Loucy (cell line): ENCODE measurements at regions not wholly inside any gene's neighbourhood (a gene's known extent, or its start where the extent isn't known, plus 50 kb on each side); places are given as distances from the start of the nearest gene placed in this dataset.
A peak's percentile ranks its signal among the peaks of the same experiment; 100 is the strongest.

Experiments used
- H2AFZ ChIP-seq: fragments of 200-600 bp; sonication (generic); 2 replicates; pipeline ENCODE4 v1.6.0; 2016; ENCODE audit warnings: antibody characterized with exemption, mild to moderate bottlenecking, low read length, moderate library complexity
- H3F3A ChIP-seq: fragments of 200-600 bp; 2 replicates; pipeline ENCODE4 v1.6.0; 2016; ENCODE audit warnings: antibody characterized with exemption, low read depth, mild to moderate bottlenecking
- H3K27me3 ChIP-seq: fragments of 200-600 bp; sonication (generic); 2 replicates; pipeline ENCODE4 v1.6.1; 2014; ENCODE audit warnings: low read length, mild to moderate bottlenecking; ENCODE audit not compliant: insufficient read depth, poor library complexity, severe bottlenecking
- H3K36me3 ChIP-seq: fragments of 200-600 bp; sonication (generic); 2 replicates; pipeline ENCODE4 v1.6.1; 2016; ENCODE audit warnings: low read length; ENCODE audit not compliant: insufficient read depth
- H3K4me1 ChIP-seq: fragments of 200-600 bp; sonication (generic); 2 replicates; pipeline ENCODE4 v1.5.1; 2014; ENCODE audit warnings: low read length, mild to moderate bottlenecking; ENCODE audit not compliant: insufficient read depth, poor library complexity, severe bottlenecking
- H3K4me2 ChIP-seq: fragments of 200-600 bp; sonication (generic); 2 replicates; pipeline ENCODE4 v1.6.0; 2014; ENCODE audit warnings: antibody characterized with exemption, low read length, low read depth, mild to moderate bottlenecking; ENCODE audit not compliant: poor library complexity, severe bottlenecking
- H3K4me3 ChIP-seq: fragments of 200-600 bp; sonication (generic); 2 replicates; pipeline ENCODE4 v1.5.1; 2014; ENCODE audit warnings: low read length, mild to moderate bottlenecking, mixed read lengths; ENCODE audit not compliant: poor library complexity, severe bottlenecking
- H3K79me2 ChIP-seq: fragments of 200-600 bp; sonication (generic); 2 replicates; pipeline ENCODE4 v1.6.1; 2014; ENCODE audit warnings: low read length; ENCODE audit not compliant: insufficient read depth
- H3K9ac ChIP-seq: fragments of 200-600 bp; sonication (generic); 2 replicates; pipeline ENCODE4 v1.6.0; 2014; ENCODE audit warnings: mild to moderate bottlenecking, low read depth, low read length, moderate library complexity; ENCODE audit not compliant: poor library complexity, severe bottlenecking
- H3K9me2 ChIP-seq: fragments of 200-600 bp; sonication (generic); replicated peaks from 2 replicates; pipeline ENCODE4 v1.6.1; 2016; ENCODE audit warnings: low read depth, low read length, mixed read lengths
- H3K9me3 ChIP-seq: fragments of 200-600 bp; sonication (generic); 2 replicates; pipeline ENCODE4 v1.6.1; 2014; ENCODE audit warnings: mild to moderate bottlenecking, antibody characterized with exemption, low read length, low read depth; ENCODE audit not compliant: insufficient read depth
- H4K20me1 ChIP-seq: fragments of 200-600 bp; sonication (generic); 2 replicates; pipeline ENCODE4 v1.6.0; 2014; ENCODE audit warnings: antibody characterized with exemption, low read length, mild to moderate bottlenecking; ENCODE audit not compliant: insufficient read depth, poor library complexity, severe bottlenecking
- EZH2phosphoT487 ChIP-seq: fragments of 200-600 bp; IDR thresholded peaks from 2 replicates; pipeline ENCODE4 v1.6.1; 2018; ENCODE audit warnings: antibody characterized with exemption, mild to moderate bottlenecking, moderate library complexity, borderline replicate concordance
- TF ChIP-seq, protein P1 (sequence below): fragments of 200-600 bp; sonication (generic); conservative IDR thresholded peaks from 2 replicates; pipeline ENCODE4 v1.5.1; 2014; ENCODE audit warnings: mild to moderate bottlenecking, antibody characterized with exemption, low read length

GRCh38 chr15:91523596-91523995 lies 329.9 kb upstream of the SLCO3A1 start:
- Histone ChIP-seq H3K36me3 (no peaks in the 10 kb centered on the region), H2AFZ (no peak overlapping the region), H3K27me3 (no peaks in the 10 kb centered on the region), H3K9me3 (no peaks in the 10 kb centered on the region), H3K9ac (no peak overlapping the region), H3K79me2 (no peaks in the 10 kb centered on the region), H3F3A (no peaks in the 10 kb centered on the region), H3K4me1 (no peaks in the 10 kb centered on the region), H3K9me2 (no peaks in the 10 kb centered on the region), H3K4me3 (no peak overlapping the region), H4K20me1 (no peaks in the 10 kb centered on the region), H3K4me2 (no peak overlapping the region)
- TF ChIP-seq, protein P1, sequence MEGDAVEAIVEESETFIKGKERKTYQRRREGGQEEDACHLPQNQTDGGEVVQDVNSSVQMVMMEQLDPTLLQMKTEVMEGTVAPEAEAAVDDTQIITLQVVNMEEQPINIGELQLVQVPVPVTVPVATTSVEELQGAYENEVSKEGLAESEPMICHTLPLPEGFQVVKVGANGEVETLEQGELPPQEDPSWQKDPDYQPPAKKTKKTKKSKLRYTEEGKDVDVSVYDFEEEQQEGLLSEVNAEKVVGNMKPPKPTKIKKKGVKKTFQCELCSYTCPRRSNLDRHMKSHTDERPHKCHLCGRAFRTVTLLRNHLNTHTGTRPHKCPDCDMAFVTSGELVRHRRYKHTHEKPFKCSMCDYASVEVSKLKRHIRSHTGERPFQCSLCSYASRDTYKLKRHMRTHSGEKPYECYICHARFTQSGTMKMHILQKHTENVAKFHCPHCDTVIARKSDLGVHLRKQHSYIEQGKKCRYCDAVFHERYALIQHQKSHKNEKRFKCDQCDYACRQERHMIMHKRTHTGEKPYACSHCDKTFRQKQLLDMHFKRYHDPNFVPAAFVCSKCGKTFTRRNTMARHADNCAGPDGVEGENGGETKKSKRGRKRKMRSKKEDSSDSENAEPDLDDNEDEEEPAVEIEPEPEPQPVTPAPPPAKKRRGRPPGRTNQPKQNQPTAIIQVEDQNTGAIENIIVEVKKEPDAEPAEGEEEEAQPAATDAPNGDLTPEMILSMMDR: no peak
- TF ChIP-seq EZH2phosphoT487: no peak

DNA sequence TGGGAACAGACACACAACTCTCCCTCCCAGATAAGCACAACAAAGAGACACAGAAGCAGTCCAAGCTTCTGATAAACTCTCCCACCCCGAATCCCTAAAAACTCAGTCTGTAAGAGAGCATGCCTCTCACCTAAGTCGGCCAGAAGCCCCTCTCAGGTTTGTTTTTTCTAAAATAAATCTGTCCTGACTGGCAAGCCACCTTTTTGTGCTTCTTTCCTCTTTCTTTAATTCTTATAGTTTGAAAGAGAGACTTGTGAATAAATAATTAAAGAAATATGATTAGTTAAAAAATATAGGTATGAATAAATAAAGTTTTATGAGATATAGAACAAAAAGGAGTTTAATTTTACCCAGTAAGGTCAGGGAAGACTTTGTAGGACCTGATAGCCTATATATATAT lies 329.0 kb upstream of the SLCO3A1 start:
- Histone ChIP-seq H2AFZ (no peak overlapping the region), H3F3A (no peaks in the 10 kb centered on the region), H3K9ac (no peak overlapping the region), H3K79me2 (no peaks in the 10 kb centered on the region), H3K4me3 (no peak overlapping the region), H3K4me1 (no peaks in the 10 kb centered on the region), H3K4me2 (no peak overlapping the region), H3K27me3 (no peaks in the 10 kb centered on the region), H3K36me3 (no peaks in the 10 kb centered on the region), H4K20me1 (no peaks in the 10 kb centered on the region), H3K9me3 (no peaks in the 10 kb centered on the region), H3K9me2 (no peaks in the 10 kb centered on the region)
- TF ChIP-seq EZH2phosphoT487: no peak
- TF ChIP-seq, protein P1: no peak

DNA sequence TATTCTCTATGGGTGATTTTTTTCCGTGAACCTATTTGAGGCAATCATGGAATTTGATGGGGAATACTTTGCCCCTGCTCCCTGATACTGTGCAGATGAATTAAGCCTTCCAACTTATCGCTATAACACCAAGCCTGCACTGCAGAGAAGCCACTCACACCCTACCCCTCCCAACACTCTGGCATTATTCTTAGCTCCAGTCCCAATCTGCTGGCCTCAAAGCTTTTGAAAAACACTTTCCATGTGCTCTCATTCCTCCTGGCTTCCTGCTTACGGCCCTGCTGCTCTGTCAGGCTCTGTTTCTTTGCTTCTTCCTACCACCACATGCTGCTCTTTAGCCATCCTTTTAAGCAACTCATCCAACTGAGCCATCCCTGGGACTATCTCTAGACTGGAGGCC lies 327.8 kb upstream of the SLCO3A1 start:
- no peaks in the 10 kb centered on the region for H3K9me3 ChIP-seq
- no peaks in the 10 kb centered on the region for H4K20me1 ChIP-seq
- no peaks in the 10 kb centered on the region for H3K36me3 ChIP-seq
- no peaks in the 10 kb centered on the region for H3K4me1 ChIP-seq
- TF ChIP-seq, protein P1: no peak
- TF ChIP-seq EZH2phosphoT487: no peak
- 0 out of 2 replicates have a peak overlapping the region, but pooled peaks have one; percentile 20 for H2AFZ ChIP-seq
- no peaks in the 10 kb centered on the region for H3K27me3 ChIP-seq
- H3K4me2 ChIP-seq: no peak overlapping the region
- H3K4me3 ChIP-seq: no peak overlapping the region
- no peaks in the 10 kb centered on the region for H3K9me2 ChIP-seq
- no peaks in the 10 kb centered on the region for H3K79me2 ChIP-seq
- no peaks in the 10 kb centered on the region for H3F3A ChIP-seq
- H3K9ac ChIP-seq: no peak overlapping the region
